HG03457 (cell line): ENCODE measurements at regions not wholly inside any gene's neighbourhood (a gene's known extent, or its start where the extent isn't known, plus 50 kb on each side); places are given as distances from the start of the nearest gene placed in this dataset.

Experiments used
- ATAC-seq: cut with Tn5 transposase; IDR thresholded peaks from one replicate; pipeline ENCODE4 v1.9.1; 2021; ENCODE audit warnings: moderate number of reproducible peaks; ENCODE audit not compliant: unreplicated experiment

DNA sequence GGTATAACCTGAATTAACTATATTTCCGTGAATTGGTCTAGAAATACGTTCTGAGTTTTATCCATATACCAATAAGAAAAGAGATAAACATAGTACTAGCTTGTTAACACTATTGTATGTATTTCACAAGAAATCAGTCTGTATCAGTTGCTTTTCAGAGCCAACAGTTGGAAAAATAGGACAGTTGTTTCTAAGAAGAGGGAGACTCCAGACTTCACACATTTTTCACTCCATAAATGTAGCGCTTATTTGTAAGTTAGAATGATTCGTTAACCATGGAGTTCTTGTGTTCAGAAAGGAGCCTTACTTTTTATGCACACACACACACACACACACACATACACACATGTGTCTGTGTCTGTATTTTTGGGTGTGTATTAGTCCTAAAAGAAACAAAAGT is 376.7 kb upstream of the SMIM31 start:
- ATAC-seq: no peak

DNA sequence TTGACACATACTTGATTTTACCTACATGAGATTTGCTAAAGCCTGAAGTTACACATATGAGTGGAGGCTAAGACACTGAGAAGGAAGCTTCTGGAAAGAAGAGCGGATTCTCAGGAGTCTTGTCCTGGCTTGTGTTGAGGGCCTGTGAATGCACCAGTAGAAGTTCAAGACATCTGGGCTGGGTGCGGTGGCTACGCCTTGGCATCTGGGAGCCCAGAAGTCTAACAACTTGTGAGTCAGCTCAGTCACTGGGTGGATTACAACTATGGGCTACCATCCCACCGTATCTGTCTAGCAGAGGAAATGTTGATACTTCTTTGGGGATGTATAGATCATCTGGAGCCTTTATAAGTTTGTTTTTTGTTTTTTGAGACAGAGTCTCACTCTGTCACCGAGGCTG is 375.6 kb upstream of the SMIM31 start:
- no peak for ATAC-seq

DNA sequence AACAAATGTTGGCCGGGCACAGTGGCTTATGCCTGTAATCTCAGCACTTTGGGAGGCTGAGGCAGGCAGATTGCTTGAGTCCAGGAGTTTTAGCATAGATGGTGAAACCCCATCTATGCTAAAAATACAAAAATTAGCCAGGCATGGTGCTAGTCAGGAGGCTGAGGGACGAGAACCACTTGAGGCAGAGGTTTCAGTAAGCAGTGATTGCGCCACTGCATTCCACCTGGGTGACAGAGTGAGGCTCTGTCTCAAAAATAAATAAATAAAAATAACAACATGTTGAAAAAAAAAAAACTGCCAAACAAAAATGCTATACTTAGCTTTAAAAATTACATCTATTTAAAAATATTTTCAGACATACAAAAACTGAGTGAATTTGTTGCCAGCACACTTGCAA is 374.2 kb upstream of the SMIM31 start:
- ATAC-seq: no peak

DNA sequence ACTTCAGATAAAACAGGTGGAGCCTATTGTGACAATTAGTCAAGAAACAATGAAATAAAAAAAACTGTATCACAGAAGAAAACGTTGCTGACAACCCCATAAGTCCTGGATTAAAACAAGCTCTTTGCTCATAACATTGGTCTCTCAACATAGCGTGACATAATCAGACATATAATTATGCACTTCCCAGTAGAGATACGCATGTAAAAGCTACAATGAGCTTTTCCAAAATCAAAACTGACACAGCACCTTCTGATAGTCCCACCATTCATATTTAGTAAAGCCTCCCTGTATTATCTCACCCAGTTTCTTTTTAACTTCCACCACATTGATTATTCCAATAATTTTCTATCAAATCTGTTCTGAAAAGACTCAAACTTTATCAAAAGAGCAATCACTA is 372.1 kb upstream of the SMIM31 start:
- ATAC-seq: no peak

DNA sequence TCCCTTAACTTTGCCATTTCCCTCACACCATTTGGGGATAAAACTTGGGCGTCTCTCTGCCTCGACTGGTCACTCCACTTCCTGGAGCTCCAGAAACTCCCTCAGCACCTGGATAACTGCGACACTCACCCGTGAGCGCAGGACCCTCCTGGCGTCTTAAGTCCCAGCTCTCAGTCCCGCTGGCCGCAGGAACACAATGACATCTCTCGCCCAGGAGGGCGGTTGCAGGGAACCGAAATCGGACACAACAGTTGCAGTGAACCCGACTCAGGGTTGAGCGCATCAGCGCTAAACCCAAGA is 370.9 kb upstream of the SMIM31 start:
- no peak for ATAC-seq

DNA sequence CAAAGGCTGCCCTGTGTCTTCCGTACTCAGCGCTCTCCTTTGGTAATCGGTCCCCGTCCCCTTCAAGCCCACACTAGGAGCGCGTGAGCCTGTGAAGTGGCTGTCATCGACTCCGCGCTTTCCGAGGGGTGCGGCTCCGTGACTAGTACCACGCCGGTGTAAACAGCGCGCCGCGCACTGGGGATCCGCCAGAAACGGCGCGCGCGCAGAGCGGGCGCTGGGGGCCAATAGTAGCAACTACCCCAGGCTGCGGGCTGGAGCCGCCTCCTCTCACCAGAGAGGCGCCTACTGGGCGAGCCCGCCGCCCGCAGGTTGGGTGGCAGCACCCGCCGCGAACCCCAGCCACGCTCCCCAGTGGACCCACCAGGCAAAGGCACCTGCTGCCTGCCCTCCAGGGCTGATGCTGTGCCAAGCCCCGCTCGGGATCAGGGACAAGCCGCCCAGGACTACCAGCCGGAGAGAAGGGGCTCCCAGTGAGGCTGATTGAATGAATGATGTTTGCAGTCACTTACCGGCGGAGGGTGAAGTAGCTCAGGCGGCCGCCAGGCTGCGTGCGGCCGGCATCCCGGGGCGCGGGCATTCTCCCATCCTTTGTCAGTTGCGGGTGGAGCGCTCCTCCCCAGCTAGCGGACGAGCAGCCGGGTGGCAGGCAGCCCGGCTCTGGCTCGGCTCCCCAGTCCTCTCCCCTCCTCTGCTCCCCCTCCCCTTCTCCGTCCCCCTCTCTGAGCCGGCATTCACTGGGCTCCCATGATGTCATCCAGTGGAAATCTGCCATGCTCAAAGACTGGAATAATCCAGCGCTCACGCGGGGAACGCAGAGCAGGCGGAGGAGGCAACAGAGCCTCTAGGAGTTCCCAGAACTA is 370.3 kb upstream of the SMIM31 start:
- no peak for ATAC-seq

DNA sequence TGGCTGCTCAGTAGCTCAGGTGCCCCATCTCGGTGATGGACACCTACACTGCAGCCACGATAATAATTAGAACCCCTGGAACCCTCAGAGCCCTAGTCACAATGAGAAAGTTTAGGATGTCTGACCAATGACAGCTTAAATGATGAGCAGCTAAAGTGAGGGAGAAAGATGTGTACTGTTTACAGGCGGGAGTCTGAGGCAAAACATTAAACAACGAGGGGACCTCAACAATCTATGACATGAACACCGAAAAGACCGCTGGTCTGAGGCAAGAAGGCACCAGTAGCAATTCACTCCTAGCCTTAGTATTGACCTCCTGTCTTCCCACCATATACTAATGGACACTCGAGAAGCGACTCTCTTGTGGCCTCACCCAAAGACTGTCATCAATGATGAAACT is 369.5 kb upstream of the SMIM31 start:
- ATAC-seq: no peak

DNA sequence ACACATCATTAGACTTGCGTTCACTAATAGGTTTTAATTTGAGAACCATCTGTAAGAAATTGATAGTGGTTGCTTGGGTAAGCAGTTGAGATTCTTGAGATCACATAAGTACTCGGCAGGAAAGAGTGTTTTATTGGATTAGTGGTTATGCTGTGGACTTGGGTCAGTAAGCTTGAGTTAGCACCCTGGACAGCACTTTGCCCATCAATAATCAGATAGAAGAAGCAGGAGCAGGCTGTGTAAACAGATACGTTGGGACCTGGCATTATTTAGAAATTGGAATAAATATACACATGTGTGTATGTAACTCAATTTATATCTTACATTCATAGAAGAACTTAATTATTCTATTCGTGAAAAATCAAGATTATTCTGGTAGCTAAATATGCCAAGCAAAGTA is 357.5 kb upstream of the SMIM31 start:
- no peak for ATAC-seq

DNA sequence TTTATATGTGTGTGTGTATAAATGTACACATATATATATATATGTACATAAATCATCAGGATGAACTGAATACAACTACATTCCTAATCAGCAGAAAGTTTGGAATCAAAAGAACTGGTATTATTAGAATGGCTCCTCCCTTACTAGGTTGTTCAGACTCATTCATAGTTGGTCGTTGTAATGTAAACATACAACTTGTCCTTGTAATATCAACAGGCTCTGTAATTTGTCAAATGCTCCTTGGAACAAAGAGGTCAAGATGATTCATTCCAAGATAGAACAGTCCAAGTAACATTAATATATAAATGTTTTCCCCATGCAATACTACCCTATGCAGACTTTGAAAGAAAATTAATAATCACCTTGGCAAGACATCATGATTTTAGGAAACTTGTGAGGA is 351.4 kb upstream of the SMIM31 start:
- ATAC-seq: no peak

DNA sequence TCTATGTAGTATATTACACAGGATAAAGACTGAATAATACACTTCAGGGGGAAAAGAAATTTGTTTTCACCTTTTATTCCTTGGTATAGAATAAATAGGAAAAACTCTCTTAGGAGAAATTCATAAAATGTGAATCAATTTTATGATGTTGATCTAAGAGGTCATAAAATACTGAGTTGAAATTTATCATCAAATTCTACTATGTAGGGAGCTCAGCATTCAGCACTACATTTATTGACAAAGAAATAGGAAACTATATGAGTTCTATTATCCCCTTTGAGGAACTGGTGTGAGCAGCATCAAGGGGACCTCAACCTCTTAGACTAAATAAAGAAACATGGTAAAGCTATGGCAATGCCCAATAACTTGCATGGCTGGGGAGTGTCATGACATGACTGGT is 348.2 kb upstream of the SMIM31 start:
- no peak for ATAC-seq

DNA sequence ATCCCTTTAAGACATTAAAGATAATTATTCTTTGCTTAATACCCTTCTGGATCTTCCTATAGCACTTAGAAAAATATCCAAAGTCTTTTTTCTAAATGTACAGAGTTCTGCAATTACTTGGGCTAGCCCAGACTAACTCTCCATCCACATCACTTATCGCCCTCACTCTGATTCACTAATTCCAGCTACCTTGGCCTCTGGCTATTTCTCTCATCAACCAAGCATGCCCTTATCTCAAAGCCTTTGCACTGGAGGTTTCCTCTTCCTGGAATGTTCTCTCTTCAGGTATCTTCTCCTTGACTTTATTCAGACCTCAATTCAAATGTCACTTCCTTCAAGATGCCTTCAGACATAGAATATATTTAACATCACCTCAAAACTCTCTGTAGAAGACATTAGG is 345.1 kb upstream of the SMIM31 start:
- no peak for ATAC-seq

DNA sequence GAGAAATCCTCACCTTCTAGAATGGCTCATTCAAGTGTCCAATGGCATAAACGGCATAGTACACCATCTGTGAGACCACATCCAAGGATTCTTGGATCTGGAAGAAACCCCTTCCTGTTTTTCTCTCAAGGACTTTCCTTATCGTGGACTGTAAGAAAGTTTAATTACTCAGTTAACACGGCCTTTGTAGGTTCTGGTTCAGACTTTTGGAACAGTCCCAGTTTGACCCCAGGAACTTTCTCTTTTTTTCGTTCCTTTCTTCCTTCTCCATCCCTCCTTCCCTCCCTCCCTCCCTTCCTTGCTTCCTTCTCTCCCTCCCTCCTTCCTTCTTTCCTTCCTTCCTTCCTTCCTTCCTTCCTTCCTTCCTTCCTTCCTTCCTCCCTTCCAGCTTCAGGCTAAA is 343.5 kb upstream of the SMIM31 start:
- ATAC-seq: no peak

DNA sequence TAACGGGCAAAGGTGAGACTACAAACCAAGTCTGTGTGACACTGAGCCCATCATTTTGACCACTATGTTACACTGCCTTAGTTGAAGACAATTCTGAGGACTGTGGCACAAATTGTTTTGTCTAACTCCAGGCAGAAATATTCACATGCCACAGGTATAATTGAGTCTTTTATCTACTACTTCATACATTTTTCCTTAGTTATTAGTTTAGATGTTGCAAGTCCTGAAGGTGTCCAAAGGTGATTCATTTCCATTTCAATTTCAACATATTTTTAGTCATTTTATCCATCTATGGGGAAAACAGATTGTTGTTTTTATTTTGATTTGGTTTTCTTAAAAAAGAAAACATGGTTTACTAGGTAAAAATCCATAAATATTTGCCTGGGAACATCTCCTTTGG is 341.7 kb upstream of the SMIM31 start:
- ATAC-seq: no peak

DNA sequence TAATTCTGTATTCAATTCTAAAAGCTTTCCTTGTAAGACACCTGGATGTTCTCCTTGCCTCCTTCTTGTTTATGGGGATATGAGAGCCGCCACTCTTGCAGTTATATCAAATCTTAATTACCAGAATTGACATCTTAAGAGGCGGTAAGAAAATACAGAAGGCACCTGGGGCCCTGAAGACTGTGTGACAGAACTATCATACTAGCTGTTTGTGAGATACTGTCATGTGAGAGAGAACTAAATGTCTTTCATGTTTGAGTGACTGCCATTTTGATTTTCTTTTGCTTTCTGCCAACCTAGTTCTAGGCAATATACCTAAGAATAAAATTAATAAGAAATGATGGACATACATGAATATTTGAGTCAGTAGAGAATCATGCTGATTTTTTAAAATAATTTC is 340.2 kb upstream of the SMIM31 start:
- no peak for ATAC-seq

DNA sequence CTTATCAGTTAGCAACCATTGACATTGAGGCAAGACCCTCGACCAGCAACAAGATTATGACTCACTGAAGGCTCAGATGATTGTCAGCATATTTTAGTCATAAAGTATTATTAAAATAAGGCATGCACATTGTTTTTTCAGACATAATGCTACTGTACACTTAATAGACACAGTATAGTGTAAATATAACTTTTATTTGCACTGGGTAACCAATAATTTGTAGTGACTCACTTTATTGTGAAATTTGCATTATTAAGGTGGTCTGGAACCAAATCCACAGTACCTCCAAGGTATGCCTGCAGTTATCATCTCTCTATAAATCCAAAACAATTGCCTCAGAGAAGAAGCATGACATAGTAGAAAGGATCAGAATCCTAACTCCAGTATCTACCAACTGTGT is 330.1 kb upstream of the SMIM31 start:
- no peak for ATAC-seq

DNA sequence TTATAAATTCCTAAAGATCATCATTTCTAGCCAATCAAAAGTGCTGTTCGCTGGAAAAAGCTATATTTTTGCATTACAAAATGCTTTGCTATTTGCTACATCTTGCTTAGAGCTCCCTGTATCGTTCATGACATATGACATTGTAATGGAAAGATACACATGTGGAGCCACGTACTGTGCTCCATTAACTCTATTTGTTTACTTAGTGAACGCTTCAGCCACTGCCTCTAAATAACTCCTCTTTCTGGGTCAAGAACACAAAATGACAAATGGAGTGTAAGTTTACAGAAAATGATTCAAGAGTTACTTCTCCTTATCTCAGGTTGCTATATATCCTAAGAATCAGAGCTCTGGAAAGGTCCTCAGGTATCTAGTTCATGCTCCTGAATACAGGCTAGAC is 329.1 kb upstream of the SMIM31 start:
- no peak for ATAC-seq

DNA sequence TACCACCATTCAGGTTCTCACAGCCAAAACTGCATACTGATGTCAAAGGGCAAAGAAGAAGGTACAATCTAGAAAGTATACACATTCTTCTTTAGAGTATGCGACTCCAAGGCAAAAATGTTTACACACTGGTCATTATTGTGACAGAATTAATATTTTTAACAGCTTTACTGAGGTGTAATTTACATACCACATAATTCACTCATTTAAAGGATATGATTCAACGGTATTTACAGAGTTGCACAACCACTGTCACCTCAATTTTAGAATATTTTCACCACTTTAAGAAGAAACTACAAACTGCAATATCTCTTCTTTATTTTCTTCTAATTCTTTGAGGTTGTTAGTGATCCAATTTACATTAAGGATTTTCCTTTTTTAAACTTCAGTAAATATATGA is 325.4 kb upstream of the SMIM31 start:
- no peak for ATAC-seq

DNA sequence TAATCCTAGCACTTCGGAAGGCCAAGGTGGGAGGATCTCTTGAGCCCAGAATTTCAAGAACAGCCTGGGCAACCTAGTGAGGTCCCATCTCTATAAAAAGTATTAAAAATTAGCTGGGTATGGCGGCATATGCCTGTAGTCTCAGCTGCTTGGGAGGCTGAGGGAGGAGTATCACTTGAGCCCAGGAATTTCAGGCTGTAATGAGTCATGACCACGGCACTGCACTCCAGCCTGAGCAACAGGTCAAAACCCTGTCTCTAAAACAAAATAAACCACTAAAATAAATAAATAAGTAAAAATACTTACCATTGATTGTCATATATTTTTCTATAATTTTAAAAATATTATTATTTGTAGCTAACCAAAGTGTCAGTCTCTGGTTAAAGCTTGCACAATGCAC is 315.6 kb upstream of the SMIM31 start:
- ATAC-seq: no peak

DNA sequence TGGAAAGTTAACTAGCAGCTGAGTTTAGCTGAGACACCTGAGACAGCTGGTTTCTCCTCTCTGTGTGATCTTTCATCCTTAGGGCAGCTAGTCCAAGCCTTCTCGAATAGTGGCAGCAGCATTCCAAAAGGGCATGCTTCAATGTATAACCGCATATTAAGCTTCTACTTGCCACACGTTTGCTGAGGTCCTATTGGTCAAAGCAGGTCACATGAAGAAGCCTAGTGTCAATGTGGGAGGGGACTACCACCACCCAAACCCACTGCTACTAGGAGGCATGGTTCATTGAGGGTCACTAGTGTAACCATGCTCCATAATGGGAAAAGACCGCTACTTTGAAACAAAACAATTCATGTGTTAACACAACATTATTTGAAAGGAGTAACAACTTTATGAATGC is 314.9 kb upstream of the SMIM31 start:
- ATAC-seq: no peak

DNA sequence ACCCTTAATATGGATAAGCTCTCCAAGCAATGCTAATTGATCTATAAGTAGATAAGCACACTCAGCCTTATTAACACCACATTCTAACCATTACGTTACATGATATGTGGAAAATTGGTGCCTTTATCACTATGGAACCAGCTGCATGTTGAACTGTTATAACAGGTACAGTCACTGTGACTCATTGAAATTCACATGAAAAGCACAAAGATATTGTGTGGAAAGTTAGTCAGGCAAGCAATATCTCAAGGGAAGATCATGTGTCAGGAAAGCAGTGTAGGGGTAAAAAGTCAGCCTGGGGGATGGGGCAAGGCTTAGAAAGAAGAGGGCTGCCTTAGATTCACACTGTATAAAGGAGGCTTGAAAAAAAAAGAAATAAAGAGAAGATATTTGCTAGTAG is 313.7 kb upstream of the SMIM31 start:
- ATAC-seq: no peak

DNA sequence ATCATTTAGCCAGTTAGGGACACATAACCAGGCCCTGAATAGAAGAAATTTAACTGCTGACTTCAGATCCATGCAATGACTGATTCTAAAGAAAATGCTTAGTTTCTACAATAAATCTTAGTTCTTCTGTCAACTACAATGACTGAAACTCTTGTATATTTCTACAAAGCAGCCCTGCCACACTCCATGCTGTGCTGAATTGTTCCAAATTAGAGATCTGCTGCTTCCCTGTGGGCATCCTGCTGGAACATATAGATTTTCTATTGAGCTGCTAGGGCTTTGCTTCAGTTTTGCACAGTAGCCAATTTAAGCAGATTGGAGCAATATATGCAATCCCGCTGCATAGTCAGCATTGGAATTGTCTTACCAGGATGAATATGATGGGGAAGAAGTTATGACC is 312.8 kb upstream of the SMIM31 start:
- no peak for ATAC-seq

DNA sequence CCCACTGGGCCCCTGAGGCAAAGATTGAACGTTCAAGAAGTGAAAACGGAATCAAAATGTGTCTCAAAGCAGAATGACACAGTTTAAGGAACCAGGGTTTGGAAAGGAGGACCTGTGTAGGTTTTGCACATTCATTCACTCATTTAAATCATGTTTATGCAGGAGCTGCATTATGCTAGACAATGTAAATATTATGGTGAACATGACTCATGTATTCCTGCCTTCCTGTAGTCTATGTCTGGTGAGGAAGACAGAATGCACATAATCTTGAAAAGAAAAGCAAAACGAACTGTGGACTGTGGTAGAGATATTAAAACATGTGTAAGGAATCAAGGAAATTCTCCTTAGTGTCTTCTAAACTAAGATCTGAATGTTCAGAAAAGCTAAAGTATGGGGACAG is 311.8 kb upstream of the SMIM31 start:
- no peak for ATAC-seq

DNA sequence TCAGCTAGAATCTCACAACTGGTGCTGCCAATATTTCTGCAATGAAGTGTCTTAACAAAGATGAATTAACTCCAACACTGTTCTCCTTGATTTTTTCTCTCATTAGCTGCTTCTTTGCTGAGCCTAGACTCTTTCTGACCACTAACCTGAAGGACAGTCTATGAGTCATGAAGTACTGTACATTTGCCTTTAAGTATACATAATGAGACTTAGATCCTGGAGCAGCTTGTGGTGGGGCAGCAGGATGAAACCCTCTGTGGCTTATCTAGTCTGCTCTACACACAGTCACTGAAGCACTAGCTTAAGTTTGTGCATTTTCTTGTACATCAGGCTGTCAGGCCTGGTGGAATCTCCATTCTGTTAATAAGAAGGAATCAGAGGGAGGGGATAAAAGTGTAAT is 307.4 kb upstream of the SMIM31 start:
- ATAC-seq: no peak

DNA sequence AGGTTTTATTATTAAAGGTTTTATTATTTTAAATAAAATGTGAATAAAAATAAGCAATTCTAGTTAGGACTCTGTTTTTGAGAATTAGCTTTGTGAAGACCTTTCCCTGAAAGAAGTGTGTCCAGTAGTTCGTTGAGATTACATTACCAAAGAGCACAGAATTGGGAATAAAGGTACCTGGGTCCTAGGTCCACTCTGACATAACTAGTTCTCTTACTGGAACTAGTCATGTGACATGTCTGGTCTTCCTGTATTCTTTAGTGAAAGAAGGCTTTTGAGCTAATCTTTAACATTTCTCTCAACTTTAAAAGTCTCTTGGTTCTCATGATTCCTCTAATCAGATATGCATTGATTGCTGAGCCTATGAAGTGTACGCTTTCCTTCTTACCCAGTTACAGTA is 292.0 kb upstream of the SMIM31 start:
- no peak for ATAC-seq
